Naive B cell (primary cell): ENCODE measurements at regions not wholly inside any gene's neighbourhood (a gene's known extent, or its start where the extent isn't known, plus 50 kb on each side); places are given as distances from the start of the nearest gene placed in this dataset.

Experiments
- ATAC-seq, 2 donors: fragments of 150-1000 bp; cut with Tn5 transposase; 2 replicates each; pipeline ENCODE4 v1.10.0; 2021; ENCODE audit warnings: low read depth in 2 of 2, mild to moderate bottlenecking in 2 of 2, moderate library complexity in 2 of 2
- DNase-seq: peaks from one replicate; pipeline ENCODE4 v3.0.0; 2022
- H3K27ac Mint-ChIP-seq, 6 donors: one replicate each; pipeline ENCODE4 v1.8.0; 2020 to 2022; ENCODE audit warnings: mild to moderate bottlenecking in 6 of 6, mixed read lengths in 6 of 6, moderate library complexity in 5 of 6, inconsistent platforms in 2 of 6
- H3K27me3 Mint-ChIP-seq, 3 donors: one replicate each; pipeline ENCODE4 v1.8.0; 2021 to 2022; ENCODE audit warnings: mixed read lengths in 3 of 3, mild to moderate bottlenecking in 1 of 3
- H3K36me3 Mint-ChIP-seq, 2 donors: one replicate each; pipeline ENCODE4 v1.8.0; 2020 to 2022; ENCODE audit warnings: mixed read lengths in 2 of 2, inconsistent platforms in 1 of 2, mild to moderate bottlenecking in 1 of 2
- H3K4me1 Mint-ChIP-seq, 3 donors: one replicate each; pipeline ENCODE4 v1.8.0; 2020 to 2022; ENCODE audit warnings: mixed read lengths in 3 of 3, inconsistent platforms in 1 of 3, mild to moderate bottlenecking in 1 of 3, moderate library complexity in 1 of 3
- H3K4me3 Mint-ChIP-seq, 8 donors: one replicate each; pipeline ENCODE4 v1.8.0; 2020 to 2022; ENCODE audit warnings: mild to moderate bottlenecking in 8 of 8, mixed read lengths in 8 of 8, moderate library complexity in 8 of 8, inconsistent platforms in 2 of 8
- H3K9me3 Mint-ChIP-seq, 7 donors: one replicate each; pipeline ENCODE4 v1.8.0; 2020 to 2022; ENCODE audit warnings: mixed read lengths in 7 of 7, mild to moderate bottlenecking in 5 of 7, inconsistent platforms in 2 of 7, moderate library complexity in 1 of 7

DNA sequence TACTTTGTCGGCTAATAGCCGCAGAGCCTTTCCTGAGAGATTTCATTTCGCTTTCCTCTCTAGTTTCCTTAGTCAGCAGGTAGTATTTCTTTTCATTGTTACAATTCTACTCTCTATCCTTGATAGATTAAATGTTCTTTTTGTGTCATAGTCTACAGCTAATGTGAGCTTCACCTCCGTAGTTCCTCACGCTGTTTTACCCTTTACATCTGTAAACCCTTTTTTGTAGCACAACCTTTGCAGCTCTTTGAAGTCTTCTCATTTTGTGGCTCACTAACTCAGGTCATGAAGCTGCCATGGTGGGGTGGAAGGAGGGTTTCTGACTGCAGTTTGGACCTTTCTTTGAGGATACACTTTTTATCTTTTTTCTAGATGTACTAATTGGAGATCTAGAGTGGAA lies 1008.8 kb upstream of the PABPC4L start:
- H3K27ac Mint-ChIP-seq: no peak overlapping the region
- no peaks in the 10 kb centered on the region for H3K36me3 Mint-ChIP-seq
- ATAC-seq: no peak
- H3K4me1 Mint-ChIP-seq: no peaks in the 10 kb centered on the region
- H3K4me3 Mint-ChIP-seq: no peak overlapping the region
- no peaks in the 10 kb centered on the region for H3K27me3 Mint-ChIP-seq
- no peak for DNase-seq
- peaks cover 0 to 6% (median 2%) of the 10 kb centered on the region in 7 donors for H3K9me3 Mint-ChIP-seq

GRCh38 chr4:135207531-135207930 lies 1005.9 kb upstream of the PABPC4L start:
- Mint-ChIP-seq H3K4me1 (no peaks in the 10 kb centered on the region), H3K36me3 (no peaks in the 10 kb centered on the region), H3K9me3 (peaks cover 0 to 7% (median 2%) of the 10 kb centered on the region in 7 donors), H3K27ac (no peak overlapping the region), H3K4me3 (no peak overlapping the region), H3K27me3 (no peaks in the 10 kb centered on the region)
- no peak for DNase-seq
- no peak for ATAC-seq

DNA sequence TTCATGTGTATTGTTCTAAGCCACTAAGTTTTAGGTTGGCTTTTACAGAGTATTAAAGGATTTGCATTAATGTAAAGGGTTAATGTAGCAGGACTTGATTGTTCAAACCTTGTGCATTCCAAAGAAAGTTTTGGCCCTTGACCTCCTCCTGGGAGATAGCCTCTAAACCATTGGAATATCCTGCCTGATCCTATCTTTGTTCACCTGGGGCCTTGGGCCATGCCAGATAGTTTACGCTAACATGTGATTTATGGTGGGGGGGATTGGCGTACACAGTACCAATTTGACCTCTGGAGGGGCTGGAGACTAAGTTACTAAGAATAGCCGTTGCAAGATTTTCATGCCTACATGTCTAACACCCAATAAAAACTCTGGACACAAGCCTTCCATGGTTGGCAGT lies 1002.7 kb upstream of the PABPC4L start:
- peaks cover 0 to 6% (median 0%) of the 10 kb centered on the region in 7 donors for H3K9me3 Mint-ChIP-seq
- H3K27ac Mint-ChIP-seq: no peak overlapping the region
- no peaks in the 10 kb centered on the region for H3K27me3 Mint-ChIP-seq
- no peak overlapping the region for H3K4me3 Mint-ChIP-seq
- no peak for ATAC-seq
- DNase-seq: no peak
- no peaks in the 10 kb centered on the region for H3K36me3 Mint-ChIP-seq
- no peaks in the 10 kb centered on the region for H3K4me1 Mint-ChIP-seq

GRCh38 chr4:135201081-135201480 lies 999.5 kb upstream of the PABPC4L start:
- DNase-seq (no peak), ATAC-seq (no peak)
- Mint-ChIP-seq H3K36me3 (no peaks in the 10 kb centered on the region), H3K27me3 (no peaks in the 10 kb centered on the region), H3K9me3 (peaks cover 0 to 3% (median 0%) of the 10 kb centered on the region in 7 donors), H3K4me3 (no peak overlapping the region), H3K4me1 (no peaks in the 10 kb centered on the region), H3K27ac (no peak overlapping the region)

DNA sequence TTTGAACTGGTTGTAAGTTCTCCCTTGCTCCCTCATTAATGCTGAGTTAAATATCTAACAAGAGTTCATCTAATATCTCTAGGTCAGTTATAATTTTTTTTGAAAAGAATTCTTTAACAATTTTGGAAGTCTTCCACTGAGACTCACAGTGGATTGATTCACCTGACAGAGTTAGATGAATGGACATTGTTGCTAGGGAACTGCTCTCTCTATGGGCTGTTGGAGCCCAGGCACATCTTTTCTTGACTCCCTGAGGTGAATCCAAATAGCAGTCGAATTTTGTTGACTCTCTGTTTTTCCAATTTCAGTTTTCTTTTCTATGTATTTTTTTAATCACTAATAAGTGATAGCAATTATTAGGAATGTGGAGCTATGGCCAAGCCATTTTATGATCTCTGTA lies 996.1 kb upstream of the PABPC4L start:
- no peaks in the 10 kb centered on the region for H3K27me3 Mint-ChIP-seq
- DNase-seq (no peak), ATAC-seq (no peak)
- no peak overlapping the region for H3K27ac Mint-ChIP-seq
- H3K9me3 Mint-ChIP-seq: no peaks in the 10 kb centered on the region
- H3K4me3 Mint-ChIP-seq: no peak overlapping the region
- no peaks in the 10 kb centered on the region for H3K4me1 Mint-ChIP-seq
- no peaks in the 10 kb centered on the region for H3K36me3 Mint-ChIP-seq

DNA sequence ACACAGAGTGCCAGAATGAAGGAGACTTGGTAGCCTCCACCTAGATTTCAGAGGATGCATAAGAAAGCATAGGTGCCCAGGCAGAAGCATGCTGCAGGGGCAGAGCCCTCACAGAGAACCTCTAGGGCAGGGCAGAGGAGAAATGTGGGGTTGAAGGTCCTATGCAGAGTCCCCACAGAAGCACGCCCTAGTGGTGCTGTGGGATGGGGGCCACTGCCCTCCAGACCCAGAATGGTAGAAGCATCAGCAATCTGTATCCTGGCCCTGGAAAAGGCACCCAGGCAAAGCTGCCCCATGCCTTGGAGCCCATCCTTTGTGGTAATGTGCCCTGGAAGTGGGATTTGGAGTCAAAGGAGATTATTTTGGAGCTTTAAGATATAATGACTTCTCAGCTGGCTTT lies 992.9 kb upstream of the PABPC4L start:
- Mint-ChIP-seq H3K27ac (no peak overlapping the region), H3K27me3 (no peaks in the 10 kb centered on the region), H3K9me3 (no peaks in the 10 kb centered on the region), H3K4me3 (no peak overlapping the region), H3K4me1 (no peaks in the 10 kb centered on the region), H3K36me3 (no peaks in the 10 kb centered on the region)
- ATAC-seq (no peak), DNase-seq (no peak)

GRCh38 chr4:135192751-135193535 lies 991.4 kb upstream of the PABPC4L start:
- Mint-ChIP-seq H3K27ac (no peak overlapping the region), H3K4me3 (no peak overlapping the region), H3K9me3 (peaks cover 0 to 2% (median 0%) of the 10 kb centered on the region in 7 donors), H3K36me3 (no peaks in the 10 kb centered on the region), H3K4me1 (no peaks in the 10 kb centered on the region), H3K27me3 (no peaks in the 10 kb centered on the region)
- no peak for ATAC-seq
- DNase-seq: no peak

GRCh38 chr4:135191596-135191995 lies 990.0 kb upstream of the PABPC4L start:
- no peaks in the 10 kb centered on the region for H3K4me1 Mint-ChIP-seq
- ATAC-seq: no peak

DNA sequence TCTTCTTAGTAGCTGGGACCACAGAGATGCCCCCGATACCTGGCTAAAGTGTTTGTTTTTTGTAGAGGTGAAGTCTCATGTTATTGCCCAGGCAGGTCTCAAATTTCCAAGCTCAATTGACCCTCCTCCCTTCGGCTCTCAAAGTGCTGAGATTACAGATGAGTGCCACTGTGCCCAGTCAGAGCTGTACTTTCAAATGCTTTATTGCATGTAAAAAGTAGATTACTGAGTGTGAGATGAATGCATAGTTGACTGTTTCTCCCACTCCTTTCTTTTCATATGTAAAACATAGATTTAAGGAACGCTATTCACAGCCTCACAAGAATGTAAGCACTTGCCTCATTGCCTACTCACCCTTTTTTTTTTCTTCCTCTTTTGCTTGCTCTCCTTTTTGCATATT lies 984.4 kb upstream of the PABPC4L start:
- DNase-seq: no peak
- H3K4me1 Mint-ChIP-seq: no peaks in the 10 kb centered on the region
- peaks cover 0 to 7% (median 0%) of the 10 kb centered on the region in 7 donors for H3K9me3 Mint-ChIP-seq
- H3K4me3 Mint-ChIP-seq: no peak overlapping the region
- H3K36me3 Mint-ChIP-seq: no peaks in the 10 kb centered on the region
- ATAC-seq: no peak
- H3K27ac Mint-ChIP-seq: no peak overlapping the region
- no peaks in the 10 kb centered on the region for H3K27me3 Mint-ChIP-seq

More at GRCh38 chr4:135191596-135191995, 990.0 kb upstream of the PABPC4L start:
- no peak for DNase-seq
- no peak overlapping the region for H3K27ac Mint-ChIP-seq
- H3K9me3 Mint-ChIP-seq: peaks cover 0 to 2% (median 0%) of the 10 kb centered on the region in 7 donors
- no peaks in the 10 kb centered on the region for H3K36me3 Mint-ChIP-seq
- no peak overlapping the region for H3K4me3 Mint-ChIP-seq
- no peaks in the 10 kb centered on the region for H3K27me3 Mint-ChIP-seq

GRCh38 chr4:135185256-135185655 lies 983.7 kb upstream of the PABPC4L start:
- peaks cover 0 to 9% (median 4%) of the 10 kb centered on the region in 7 donors for H3K9me3 Mint-ChIP-seq
- H3K36me3 Mint-ChIP-seq: no peaks in the 10 kb centered on the region
- no peak for ATAC-seq
- no peak for DNase-seq
- no peaks in the 10 kb centered on the region for H3K27me3 Mint-ChIP-seq
- H3K4me1 Mint-ChIP-seq: no peaks in the 10 kb centered on the region
- no peak overlapping the region for H3K27ac Mint-ChIP-seq
- no peak overlapping the region for H3K4me3 Mint-ChIP-seq

- H3K9me3 Mint-ChIP-seq: peaks cover 0 to 10% (median 4%) of the 10 kb centered on the region in 7 donors
- ATAC-seq: no peak
Observed at GRCh38 chr4:135184715-135185114, 983.1 kb upstream of the PABPC4L start.

GRCh38 chr4:135177321-135177720 lies 975.7 kb upstream of the PABPC4L start:
- ATAC-seq (no peak), DNase-seq (no peak)
- no peak overlapping the region for H3K27ac Mint-ChIP-seq
- no peaks in the 10 kb centered on the region for H3K27me3 Mint-ChIP-seq
- no peaks in the 10 kb centered on the region for H3K36me3 Mint-ChIP-seq
- no peaks in the 10 kb centered on the region for H3K4me1 Mint-ChIP-seq
- H3K9me3 Mint-ChIP-seq: peaks cover 0 to 10% (median 5%) of the 10 kb centered on the region in 7 donors
- H3K4me3 Mint-ChIP-seq: no peak overlapping the region

More at GRCh38 chr4:135184715-135185114, 983.1 kb upstream of the PABPC4L start:
- Mint-ChIP-seq H3K4me1 (no peaks in the 10 kb centered on the region), H3K27ac (no peak overlapping the region), H3K27me3 (no peaks in the 10 kb centered on the region), H3K36me3 (no peaks in the 10 kb centered on the region), H3K4me3 (no peak overlapping the region)
- no peak for DNase-seq

GRCh38 chr4:135166661-135167060 lies 965.1 kb upstream of the PABPC4L start:
- ATAC-seq (no peak), DNase-seq (no peak)
- H3K9me3 Mint-ChIP-seq: peaks cover 0 to 9% (median 2%) of the 10 kb centered on the region in 7 donors
- no peak overlapping the region for H3K4me3 Mint-ChIP-seq
- no peaks in the 10 kb centered on the region for H3K27me3 Mint-ChIP-seq
- no peaks in the 10 kb centered on the region for H3K36me3 Mint-ChIP-seq
- H3K4me1 Mint-ChIP-seq: no peaks in the 10 kb centered on the region
- no peak overlapping the region for H3K27ac Mint-ChIP-seq

- H3K4me1 Mint-ChIP-seq: no peaks in the 10 kb centered on the region
- no peak overlapping the region for H3K27ac Mint-ChIP-seq
- no peaks in the 10 kb centered on the region for H3K27me3 Mint-ChIP-seq
- H3K4me3 Mint-ChIP-seq: no peak overlapping the region
- no peak for ATAC-seq
- peaks cover 0 to 4% (median 2%) of the 10 kb centered on the region in 7 donors for H3K9me3 Mint-ChIP-seq
- DNase-seq: no peak
- no peaks in the 10 kb centered on the region for H3K36me3 Mint-ChIP-seq
Observed at GRCh38 chr4:135164601-135165000, 963.0 kb upstream of the PABPC4L start.
